Fibroblast of lung (primary cell): ENCODE measurements at regions not wholly inside any gene's neighbourhood (a gene's known extent, or its start where the extent isn't known, plus 50 kb on each side); places are given as distances from the start of the nearest gene placed in this dataset.

Experiments used
- DNase-seq, 2 donors: peaks; one replicate each; pipeline versions ENCODE4 v3.0.0 to v3.0.0-alpha.2; 2010; ENCODE audit warnings: low read depth in 2 of 2
- H2AFZ ChIP-seq: 2 replicates; pipeline ENCODE4 v1.5.1; 2012; ENCODE audit warnings: low read length, control low read depth, inconsistent platforms
- H3K27ac ChIP-seq: 2 replicates; pipeline ENCODE4 v1.5.1; 2011; ENCODE audit warnings: low read length, control low read depth; ENCODE audit not compliant: insufficient read depth
- H3K27me3 ChIP-seq: 2 replicates; pipeline ENCODE4 v1.5.1; 2011; ENCODE audit warnings: mild to moderate bottlenecking, low read length; ENCODE audit not compliant: control insufficient read depth, insufficient read depth
- H3K36me3 ChIP-seq: 2 replicates; pipeline ENCODE4 v1.5.1; 2011; ENCODE audit warnings: low read length; ENCODE audit not compliant: control insufficient read depth, insufficient read depth
- H3K4me1 ChIP-seq: 2 replicates; pipeline ENCODE4 v1.5.1; 2011; ENCODE audit warnings: low read length; ENCODE audit not compliant: control insufficient read depth, insufficient read depth; ENCODE audit errors: extremely low read depth
- H3K4me2 ChIP-seq: 2 replicates; pipeline ENCODE4 v1.5.1; 2011; ENCODE audit warnings: low read length, control low read depth; ENCODE audit not compliant: insufficient read depth; ENCODE audit errors: extremely low read depth
- H3K4me3 ChIP-seq, 4 experiments: fragments of 200-600 bp in 1 of 4; sonication (generic) in 1 of 4; replicated peaks in 1 of 4; 2 replicates each; pipeline ENCODE4 v1.5.1; 2011 to 2016; ENCODE audit warnings: low read length in 4 of 4, low read depth in 3 of 4, mild to moderate bottlenecking in 3 of 4, control low read depth in 2 of 4, inconsistent platforms in 1 of 4, mixed read lengths in 1 of 4; ENCODE audit not compliant: insufficient read depth in 1 of 4; ENCODE audit errors: control extremely low read depth in 1 of 4
- H3K79me2 ChIP-seq: 2 replicates; pipeline ENCODE4 v1.5.1; 2012; ENCODE audit warnings: mild to moderate bottlenecking, low read length, inconsistent platforms; ENCODE audit not compliant: control insufficient read depth, insufficient read depth
- H3K9ac ChIP-seq: 2 replicates; pipeline ENCODE4 v1.5.1; 2011; ENCODE audit warnings: mild to moderate bottlenecking, low read length, control low read depth; ENCODE audit not compliant: insufficient read depth
- H3K9me3 ChIP-seq: 2 replicates; pipeline ENCODE4 v1.5.1; 2012; ENCODE audit warnings: low read depth, low read length; ENCODE audit not compliant: control insufficient read depth, insufficient read depth
- H4K20me1 ChIP-seq: 2 replicates; pipeline ENCODE4 v1.5.1; 2011; ENCODE audit warnings: low read length; ENCODE audit not compliant: control insufficient read depth, insufficient read depth; ENCODE audit errors: extremely low read depth
- CTCF ChIP-seq, 2 donors: IDR thresholded peaks in 1 of 2; conservative IDR thresholded peaks in 1 of 2; 1 replicate in 1 of 2; 2 replicates in 1 of 2; pipeline ENCODE4 v1.5.1; 2011 to 2012; ENCODE audit warnings: low read length in 2 of 2, control low read depth in 1 of 2, inconsistent platforms in 1 of 2, low read depth in 1 of 2, mild to moderate bottlenecking in 1 of 2
- EZH2 ChIP-seq: IDR thresholded peaks from 2 replicates; pipeline ENCODE4 v1.5.1; 2012; ENCODE audit warnings: low read length, control low read depth, mild to moderate bottlenecking; ENCODE audit errors: missing control alignments

GRCh38 chr15:38103564-38103963 lies 149.1 kb upstream of the SPRED1 start:
- Histone ChIP-seq H3K27ac (no peak overlapping the region), H4K20me1 (no peaks in the 10 kb centered on the region)

DNA sequence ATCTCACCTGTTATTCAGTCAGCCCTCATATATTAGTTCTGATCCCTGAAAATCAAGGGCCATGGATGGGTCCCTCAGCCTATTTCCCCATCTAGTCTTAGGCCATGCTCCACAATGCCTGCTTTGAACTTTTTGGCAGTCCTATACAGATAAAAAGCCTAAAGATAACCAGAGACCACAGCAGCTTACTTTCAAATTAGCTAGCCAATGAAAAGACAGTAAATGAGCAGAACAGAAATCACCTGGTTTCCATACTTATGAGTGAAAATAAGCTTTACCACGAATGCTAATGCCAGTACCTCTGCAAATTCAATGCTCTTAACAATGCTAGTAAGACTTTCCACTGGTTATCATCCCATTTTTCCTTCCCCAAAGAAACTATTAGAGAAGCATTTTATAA lies 141.6 kb upstream of the SPRED1 start:
- no peaks in the 10 kb centered on the region for H4K20me1 ChIP-seq
- H3K36me3 ChIP-seq, result no peaks in the 10 kb centered on the region
- no peak for TF ChIP-seq EZH2
- no peak for TF ChIP-seq CTCF (conservative IDR thresholded peaks at IDR 0.05 in 1 of 2, IDR thresholded peaks at IDR 0.05 in 1 of 2; ENCODE audit: low read depth in 1 of 2, low read length in 2 of 2)
- no peak overlapping the region for H3K4me2 ChIP-seq
- no peak for DNase-seq
- no peak overlapping the region for H3K9ac ChIP-seq
- no peaks in the 10 kb centered on the region for H3K79me2 ChIP-seq
- no peak overlapping the region for H2AFZ ChIP-seq
- H3K4me3 ChIP-seq, result no peak overlapping the region
- no peaks in the 10 kb centered on the region for H3K27me3 ChIP-seq
- H3K9me3 ChIP-seq, result no peaks in the 10 kb centered on the region
- no peak overlapping the region for H3K27ac ChIP-seq
- no peaks in the 10 kb centered on the region for H3K4me1 ChIP-seq

More at GRCh38 chr15:38103564-38103963, 149.1 kb upstream of the SPRED1 start:
- H3K4me1 ChIP-seq, result no peaks in the 10 kb centered on the region
- H3K79me2 ChIP-seq, result no peaks in the 10 kb centered on the region
- H3K4me2 ChIP-seq, result no peak overlapping the region
- H2AFZ ChIP-seq, result no peak overlapping the region
- no peak overlapping the region for H3K4me3 ChIP-seq
- TF ChIP-seq CTCF (conservative IDR thresholded peaks at IDR 0.05 in 1 of 2, IDR thresholded peaks at IDR 0.05 in 1 of 2; ENCODE audit: low read depth in 1 of 2, low read length in 2 of 2), result no peak
- no peak for TF ChIP-seq EZH2
- H3K27me3 ChIP-seq, result no peaks in the 10 kb centered on the region
- no peak for DNase-seq
- no peaks in the 10 kb centered on the region for H3K9me3 ChIP-seq
- no peak overlapping the region for H3K9ac ChIP-seq
- no peaks in the 10 kb centered on the region for H3K36me3 ChIP-seq

DNA sequence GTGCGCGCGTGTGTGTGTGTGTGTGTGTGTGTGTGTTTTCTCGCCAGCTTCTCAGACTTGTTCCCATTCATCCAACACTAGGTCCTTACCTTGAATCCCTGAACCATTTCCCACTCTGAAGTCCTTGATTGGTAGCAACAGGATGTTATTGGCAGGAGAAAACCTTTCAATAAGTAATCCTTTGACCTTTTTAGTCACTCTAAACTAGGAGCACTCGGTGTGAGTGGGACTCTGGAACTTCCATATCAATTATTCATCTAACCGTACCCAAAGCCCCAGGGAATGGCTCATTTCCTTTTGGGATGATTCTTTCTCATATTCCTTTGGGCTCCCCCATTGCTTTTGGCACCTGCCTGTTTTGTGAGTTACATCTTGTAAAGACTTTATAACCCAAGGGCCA lies 140.2 kb upstream of the SPRED1 start:
- H3K4me3 ChIP-seq, result no peak overlapping the region
- no peaks in the 10 kb centered on the region for H3K79me2 ChIP-seq
- H3K27ac ChIP-seq, result no peak overlapping the region
- H3K9me3 ChIP-seq, result no peaks in the 10 kb centered on the region
- H3K4me2 ChIP-seq, result no peak overlapping the region
- H4K20me1 ChIP-seq, result no peaks in the 10 kb centered on the region
- H3K4me1 ChIP-seq, result no peaks in the 10 kb centered on the region
- no peaks in the 10 kb centered on the region for H3K36me3 ChIP-seq
- DNase-seq, result no peak
- no peak overlapping the region for H2AFZ ChIP-seq
- H3K27me3 ChIP-seq, result no peaks in the 10 kb centered on the region
- no peak overlapping the region for H3K9ac ChIP-seq
- no peak for TF ChIP-seq CTCF (conservative IDR thresholded peaks at IDR 0.05 in 1 of 2, IDR thresholded peaks at IDR 0.05 in 1 of 2; ENCODE audit: low read depth in 1 of 2, low read length in 2 of 2)
- no peak for TF ChIP-seq EZH2
